GM19239 (cell line): ENCODE measurements at regions not wholly inside any gene's neighbourhood (a gene's known extent, or its start where the extent isn't known, plus 50 kb on each side); places are given as distances from the start of the nearest gene placed in this dataset.

ENCODE experiments used
- DNase-seq: peaks from one replicate; pipeline ENCODE4 v3.0.0; 2011; ENCODE audit warnings: low spot score; ENCODE audit not compliant: insufficient read length
- FAIRE-seq: peaks from 2 replicates; lab custom pipeline; 2011; peaks lifted over from hg19 to GRCh38; lab: Jason Lieb, UNC

DNA sequence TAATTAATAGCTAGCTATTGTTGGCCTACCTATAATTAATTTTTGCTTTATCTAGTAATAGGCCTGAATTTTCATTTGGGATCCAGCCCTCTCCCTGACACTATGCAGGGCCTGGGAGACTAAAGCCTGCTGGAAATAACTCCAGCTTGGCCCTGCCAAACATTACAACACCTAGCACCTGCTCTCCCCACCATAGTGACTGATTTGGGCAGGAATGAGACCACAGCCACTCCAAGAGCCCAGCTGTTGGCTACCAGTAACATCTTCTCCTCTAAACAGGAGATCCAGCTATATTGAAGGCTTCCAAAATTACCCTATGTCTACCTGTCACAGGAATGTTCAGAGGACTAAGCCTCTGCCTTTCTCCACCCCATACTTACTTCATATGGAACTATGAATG, 225.1 kb downstream of the IDS start:
- DNase-seq (no peak), FAIRE-seq (no peak)

DNA sequence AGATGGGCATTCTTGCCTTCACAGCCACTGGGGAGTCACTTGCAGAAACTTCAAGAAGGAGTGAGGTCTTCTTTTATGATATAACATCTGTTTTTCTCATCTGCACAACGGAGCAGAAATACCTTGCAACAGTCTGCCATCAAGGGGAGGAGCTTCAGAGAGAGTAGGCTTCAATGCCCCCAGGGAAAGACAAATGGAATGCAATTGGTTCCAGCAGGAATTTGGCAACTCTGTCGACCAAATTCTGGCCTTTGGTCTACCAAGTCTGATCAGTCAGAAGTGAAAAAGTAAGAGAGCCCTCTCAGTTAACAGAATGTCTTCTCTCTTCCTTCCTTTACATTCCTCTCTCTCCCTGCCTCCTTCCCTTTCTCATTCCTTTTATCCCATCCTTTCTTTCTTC, 229.3 kb downstream of the IDS start:
- FAIRE-seq: no peak
- no peak for DNase-seq

DNA sequence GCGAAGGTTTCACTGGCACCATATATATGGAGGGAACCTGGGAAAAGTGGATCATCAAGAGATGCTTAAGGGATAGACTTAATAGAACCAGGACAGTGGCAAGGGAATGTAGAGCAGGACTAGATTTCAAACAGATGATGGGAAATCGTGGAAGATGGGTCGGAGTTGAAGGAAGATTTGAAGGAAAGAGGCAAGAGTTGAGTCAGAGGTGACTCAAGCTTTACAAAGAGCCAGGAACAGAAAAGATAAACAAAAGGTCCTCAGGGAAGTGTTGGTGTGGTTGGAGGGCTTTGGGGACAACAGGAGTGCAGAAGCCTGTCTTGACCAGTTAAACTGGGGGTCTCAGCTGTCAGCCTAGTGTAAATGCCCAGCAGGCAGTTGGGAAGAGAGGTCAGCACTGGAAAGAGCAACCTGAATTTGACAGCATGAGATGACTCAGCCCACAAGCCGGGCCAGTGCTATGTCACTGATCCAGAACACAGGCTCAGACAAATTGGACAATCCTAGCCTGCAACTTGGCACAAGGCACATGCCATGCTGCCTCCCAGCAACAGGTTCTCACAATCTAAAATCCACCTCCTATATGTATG, 230.5 kb downstream of the IDS start:
- no peak for DNase-seq
- no peak for FAIRE-seq

DNA sequence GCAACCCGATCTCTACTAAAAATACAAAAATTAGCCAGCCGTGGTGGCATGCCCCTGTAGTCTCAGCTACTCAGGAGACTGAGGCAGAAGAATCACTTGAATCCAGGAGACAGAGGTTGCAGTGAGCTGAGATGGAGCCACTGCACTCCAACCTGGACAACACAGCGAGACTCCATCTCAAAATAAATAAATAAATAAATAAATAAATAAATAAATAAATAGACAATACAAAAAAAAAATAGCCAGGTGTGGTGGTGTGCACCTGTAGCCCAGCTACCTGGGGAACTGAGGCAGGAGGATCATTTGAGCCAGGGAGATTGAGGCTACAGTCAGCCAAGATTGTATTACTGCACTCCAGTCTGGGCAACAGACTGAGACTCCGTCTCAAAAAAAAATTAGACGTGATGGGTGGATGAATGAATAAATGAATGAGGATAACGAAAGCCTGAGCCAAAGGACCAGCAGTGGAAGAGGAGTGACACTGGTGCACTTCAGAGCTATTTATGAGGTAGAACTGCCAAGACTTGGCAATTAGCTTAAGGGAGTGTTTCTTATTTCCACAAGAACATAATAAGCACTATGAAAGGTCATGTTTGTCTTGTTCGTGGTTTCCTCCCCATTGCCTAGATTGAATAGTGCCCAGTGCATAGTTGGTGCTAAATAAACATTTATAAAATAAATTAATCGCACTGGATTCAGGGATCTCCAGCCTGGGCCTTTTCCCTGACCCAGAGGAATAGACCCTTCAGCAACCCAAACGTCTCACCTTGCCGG, 232.2 kb downstream of the IDS start:
- FAIRE-seq (no peak), DNase-seq (no peak)

- FAIRE-seq (peak; percentile 95), DNase-seq (no peak)
These were observed 237.0 kb downstream of the IDS start for GRCh38 chrX:149267878-149268813.

DNA sequence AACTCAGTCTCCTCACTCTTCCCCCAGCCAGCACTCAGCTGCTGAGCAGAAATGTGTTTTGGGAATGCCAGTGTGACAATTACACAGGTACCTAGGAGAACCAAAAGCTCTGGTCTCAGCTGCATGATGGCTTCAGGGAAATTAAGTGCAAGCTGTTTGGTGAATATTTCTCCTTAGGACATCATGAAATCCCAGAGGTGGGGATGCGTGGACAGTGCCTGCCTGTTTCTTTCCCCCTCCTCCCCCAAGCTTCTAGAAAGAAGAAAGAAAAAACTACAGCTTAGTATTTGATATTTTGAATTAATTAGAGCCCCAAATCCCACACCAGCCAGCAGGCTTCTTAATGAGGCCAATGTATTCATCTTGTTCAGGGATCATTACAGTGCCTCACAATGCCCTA, 243.0 kb downstream of the IDS start:
- DNase-seq (no peak), FAIRE-seq (no peak)

DNA sequence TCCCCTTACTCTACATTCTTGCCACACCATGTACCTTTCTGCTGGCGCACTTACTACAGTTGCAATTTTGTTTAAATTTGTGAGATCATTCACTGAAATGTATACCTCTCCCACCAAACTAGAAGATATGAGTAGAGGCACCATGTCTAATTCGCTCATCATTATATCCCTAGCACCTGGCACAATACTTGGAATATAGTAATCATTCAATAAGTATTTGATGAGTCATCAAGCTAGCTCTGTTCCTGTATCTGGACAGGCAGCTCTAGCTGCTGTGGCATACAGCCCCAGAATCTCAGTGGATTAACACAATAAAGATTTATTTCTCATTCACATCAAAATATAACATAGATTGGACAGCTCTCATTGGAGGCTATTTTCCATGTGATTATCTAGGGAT, 245.9 kb downstream of the IDS start:
- DNase-seq (no peak), FAIRE-seq (peak; percentile 42)

DNA sequence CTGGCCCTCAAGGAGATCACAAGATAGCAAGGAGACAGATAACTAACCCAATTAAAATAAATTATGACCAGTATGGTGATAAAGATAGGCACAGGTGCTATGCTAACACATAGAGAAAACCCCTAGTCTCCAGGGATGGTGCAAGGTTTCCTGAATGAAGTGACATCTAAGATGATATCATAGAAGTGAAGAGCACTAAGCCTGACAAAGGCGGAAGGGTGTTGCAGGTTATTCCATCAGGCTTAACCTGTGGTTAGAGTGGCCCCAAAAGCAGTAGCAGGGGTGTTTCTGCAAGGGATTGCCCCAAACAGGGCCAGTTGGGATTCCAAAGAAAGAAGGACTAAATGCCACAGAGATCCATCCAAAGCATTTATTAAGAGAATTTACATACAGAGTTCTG, 249.2 kb downstream of the IDS start:
- FAIRE-seq (no peak), DNase-seq (no peak)

- DNase-seq (no peak), FAIRE-seq (no peak)
These were observed 257.0 kb downstream of the IDS start for GRCh38 chrX:149248073-149248625.

- no peak for FAIRE-seq
- no peak for DNase-seq
These were observed 274.4 kb downstream of the IDS start for GRCh38 chrX:149230689-149231088.

- FAIRE-seq: no peak
- DNase-seq: no peak
These were observed 281.3 kb downstream of the IDS start for GRCh38 chrX:149223854-149224253.

DNA sequence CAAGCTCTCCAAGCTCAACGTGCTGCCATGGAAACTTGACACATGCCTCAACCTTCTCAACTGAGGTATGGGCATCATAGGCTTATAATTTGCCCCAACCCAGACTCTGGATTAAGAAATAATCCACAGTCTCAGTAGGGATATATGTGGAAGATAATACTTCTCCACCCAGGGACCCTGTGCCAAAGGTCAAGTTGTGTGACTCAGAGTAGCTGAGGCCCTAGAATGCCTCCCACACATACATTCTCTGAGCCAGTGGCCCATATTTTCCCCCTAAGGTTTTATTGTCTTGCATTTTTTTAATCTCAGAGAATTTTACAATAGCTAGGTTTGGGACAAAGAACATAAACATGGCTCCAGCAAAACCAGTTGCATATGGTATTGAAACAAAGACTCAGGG, 283.1 kb downstream of the IDS start:
- DNase-seq (no peak), FAIRE-seq (no peak)

GRCh38 chrX:149221230-149221629, 283.9 kb downstream of the IDS start:
- FAIRE-seq: no peak
- DNase-seq: no peak

DNA sequence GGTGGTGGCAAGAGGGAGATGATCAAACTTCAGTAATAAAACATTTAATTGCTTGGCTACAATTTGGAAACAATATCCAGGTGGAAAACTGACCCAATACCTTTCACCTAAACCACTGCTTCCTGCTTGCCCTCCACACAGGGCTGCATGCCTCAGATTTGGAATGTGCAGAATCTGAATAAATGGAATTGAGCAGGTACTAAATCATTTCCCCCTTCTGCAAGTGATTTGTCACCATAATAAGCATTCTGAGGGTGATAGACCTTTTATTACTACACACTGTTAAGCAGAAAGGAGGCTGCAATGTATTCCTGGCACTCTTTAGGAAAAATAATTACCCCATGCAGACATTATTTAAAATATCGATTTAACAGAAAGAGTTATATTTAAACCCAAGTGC, 291.8 kb downstream of the IDS start:
- FAIRE-seq (no peak), DNase-seq (no peak)

- peak; percentile 26 for FAIRE-seq
These were observed 296.8 kb downstream of the IDS start for GRCh38 chrX:149208307-149208706.

DNA sequence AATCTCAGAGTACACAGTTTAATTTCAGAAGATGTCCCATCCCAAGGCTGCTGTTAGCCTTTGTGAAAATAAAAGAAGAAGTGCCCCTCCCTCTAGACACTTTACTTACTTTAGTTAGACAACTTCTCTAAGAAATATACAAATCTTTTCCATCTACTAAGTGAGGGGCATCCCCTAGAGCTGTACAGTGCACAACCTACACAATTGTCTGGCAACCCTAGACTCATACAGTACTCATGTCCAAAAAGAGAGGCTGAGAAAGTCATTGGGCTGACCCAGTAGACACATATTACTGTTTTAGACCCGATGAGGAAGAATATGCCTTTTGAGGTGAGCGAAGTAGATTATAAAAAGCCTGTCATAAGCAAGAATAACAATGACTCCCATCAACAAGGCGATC, 297.6 kb downstream of the IDS start:
- DNase-seq (no peak), FAIRE-seq (no peak)

More at GRCh38 chrX:149208307-149208706, 296.8 kb downstream of the IDS start:
- DNase-seq: no peak

GRCh38 chrX:149205937-149206336, 299.2 kb downstream of the IDS start:
- DNase-seq: no peak
- FAIRE-seq: peak; percentile 40

DNA sequence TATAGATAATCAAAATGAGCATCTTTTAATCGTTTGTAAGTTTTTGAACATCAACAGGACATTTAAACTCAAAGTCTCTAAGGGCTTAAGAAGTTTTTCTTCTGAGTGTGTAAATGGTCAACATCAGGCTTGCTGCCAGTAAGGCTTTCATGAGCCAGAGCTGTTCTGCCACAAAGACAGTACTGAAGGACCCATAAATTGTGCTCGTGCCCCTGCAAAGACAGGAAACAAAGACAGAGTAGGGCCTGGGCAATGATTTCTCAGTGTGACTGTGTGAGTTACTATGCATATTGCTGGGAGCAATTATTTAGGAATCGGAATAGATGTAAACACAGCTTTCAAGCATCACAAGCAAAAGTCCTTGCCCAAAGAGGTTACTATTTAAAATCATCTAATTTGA, 300.0 kb downstream of the IDS start:
- no peak for FAIRE-seq
- DNase-seq: no peak

DNA sequence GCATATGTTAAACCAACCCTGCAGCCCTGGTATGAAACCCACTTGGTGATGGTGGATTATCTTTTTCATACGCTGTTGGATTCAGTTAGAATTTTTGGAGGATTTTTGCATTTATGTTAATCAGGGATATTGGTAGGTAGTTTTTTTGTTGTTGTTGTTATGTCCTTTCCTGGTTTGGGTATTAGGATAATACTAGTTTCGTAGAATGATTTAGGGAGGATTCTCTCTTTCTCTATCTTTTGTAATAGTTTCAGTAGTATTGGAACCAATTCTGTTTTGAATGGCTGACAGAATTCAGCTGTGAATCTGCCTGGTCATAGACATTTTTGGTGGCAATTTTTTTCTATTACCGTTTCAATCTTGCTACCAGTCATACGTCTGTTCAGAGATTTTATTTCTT, 305.4 kb downstream of the IDS start:
- FAIRE-seq (no peak), DNase-seq (no peak)

GRCh38 chrX:149198980-149199732, 305.9 kb downstream of the IDS start:
- FAIRE-seq (no peak), DNase-seq (no peak)
